Omental fat pad (tissue), 3 donors: ENCODE measurements at regions not wholly inside any gene's neighbourhood (a gene's known extent, or its start where the extent isn't known, plus 50 kb on each side); places are given as distances from the start of the nearest gene placed in this dataset.
"Not testable (repeated sequence)": the region's sequence is repeated elsewhere in the genome, so short reads cannot be mapped to it uniquely, and the experiment has no call there.

Source experiments
- ATAC-seq: fragments of 150-250 bp; one replicate; pipeline ENCODE4 v1.9.1; 2016; ENCODE audit warnings: mild to moderate bottlenecking, moderate library complexity; ENCODE audit not compliant: low FRiP score
- DNase-seq: peaks from one replicate; pipeline ENCODE4 v3.0.0-alpha.2; 2019; ENCODE audit warnings: low spot score
- TF ChIP-seq, protein P1 (sequence below), 3 donors: fragments of 450-650 bp; IDR thresholded peaks; one replicate each; pipeline ENCODE4 v1.5.1; 2016 to 2017; ENCODE audit warnings: antibody characterized with exemption in 3 of 3, mild to moderate bottlenecking in 3 of 3, moderate library complexity in 2 of 3

DNA sequence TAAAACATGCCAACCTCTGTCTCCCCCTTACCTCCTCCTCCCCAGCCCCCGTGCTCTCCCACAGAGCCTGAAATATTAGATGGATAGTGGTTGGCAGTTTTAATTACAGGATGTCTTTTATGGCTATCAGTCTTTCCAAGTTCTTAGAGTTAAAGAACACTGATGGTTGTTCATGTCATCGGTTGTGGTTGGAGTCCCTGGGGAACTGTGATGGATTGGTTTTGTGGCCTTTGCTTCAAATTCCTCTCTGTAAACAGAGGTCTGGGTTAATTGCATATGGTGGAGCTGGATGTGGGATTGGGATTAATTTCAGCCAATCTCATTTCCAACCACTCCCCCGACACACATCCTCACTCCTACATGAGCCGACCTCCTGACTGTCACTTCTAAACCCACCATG is 164.5 kb upstream of the PROK2 start:
- TF ChIP-seq, protein P1, sequence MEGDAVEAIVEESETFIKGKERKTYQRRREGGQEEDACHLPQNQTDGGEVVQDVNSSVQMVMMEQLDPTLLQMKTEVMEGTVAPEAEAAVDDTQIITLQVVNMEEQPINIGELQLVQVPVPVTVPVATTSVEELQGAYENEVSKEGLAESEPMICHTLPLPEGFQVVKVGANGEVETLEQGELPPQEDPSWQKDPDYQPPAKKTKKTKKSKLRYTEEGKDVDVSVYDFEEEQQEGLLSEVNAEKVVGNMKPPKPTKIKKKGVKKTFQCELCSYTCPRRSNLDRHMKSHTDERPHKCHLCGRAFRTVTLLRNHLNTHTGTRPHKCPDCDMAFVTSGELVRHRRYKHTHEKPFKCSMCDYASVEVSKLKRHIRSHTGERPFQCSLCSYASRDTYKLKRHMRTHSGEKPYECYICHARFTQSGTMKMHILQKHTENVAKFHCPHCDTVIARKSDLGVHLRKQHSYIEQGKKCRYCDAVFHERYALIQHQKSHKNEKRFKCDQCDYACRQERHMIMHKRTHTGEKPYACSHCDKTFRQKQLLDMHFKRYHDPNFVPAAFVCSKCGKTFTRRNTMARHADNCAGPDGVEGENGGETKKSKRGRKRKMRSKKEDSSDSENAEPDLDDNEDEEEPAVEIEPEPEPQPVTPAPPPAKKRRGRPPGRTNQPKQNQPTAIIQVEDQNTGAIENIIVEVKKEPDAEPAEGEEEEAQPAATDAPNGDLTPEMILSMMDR (IDR thresholded peaks at IDR 0.05) = no peak
- ATAC-seq (no peak), DNase-seq (no peak)

DNA sequence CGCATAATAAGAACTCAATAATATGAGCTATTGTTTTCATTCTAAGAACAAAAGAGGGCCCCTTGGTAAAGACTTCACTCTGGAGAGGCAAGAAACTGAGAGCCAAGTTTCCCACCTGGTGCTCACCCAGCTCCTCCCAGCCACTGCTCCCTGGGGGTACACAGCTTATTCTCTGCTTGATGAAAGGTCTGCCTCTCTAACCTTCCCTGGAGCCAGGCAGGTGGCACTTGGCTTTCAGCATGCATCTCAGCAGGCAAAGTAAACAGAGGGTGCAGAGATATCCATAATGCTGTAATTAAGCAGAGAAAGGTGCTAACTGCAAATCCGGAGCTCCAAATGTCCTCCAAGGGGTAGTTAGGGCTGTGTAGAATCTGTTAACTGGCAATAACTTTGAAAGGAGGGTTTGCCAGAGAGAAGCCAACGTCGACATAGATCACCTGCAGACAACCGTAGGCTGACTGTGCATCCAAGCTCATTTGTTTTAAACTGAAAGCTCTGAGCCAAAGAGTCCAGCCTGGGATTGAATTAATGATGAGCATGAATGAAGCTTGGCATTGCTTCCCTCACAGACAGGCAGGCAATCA is 159.6 kb upstream of the PROK2 start:
- TF ChIP-seq, protein P1 (IDR thresholded peaks at IDR 0.05) = no peak
- no peak for DNase-seq
- no peak for ATAC-seq

DNA sequence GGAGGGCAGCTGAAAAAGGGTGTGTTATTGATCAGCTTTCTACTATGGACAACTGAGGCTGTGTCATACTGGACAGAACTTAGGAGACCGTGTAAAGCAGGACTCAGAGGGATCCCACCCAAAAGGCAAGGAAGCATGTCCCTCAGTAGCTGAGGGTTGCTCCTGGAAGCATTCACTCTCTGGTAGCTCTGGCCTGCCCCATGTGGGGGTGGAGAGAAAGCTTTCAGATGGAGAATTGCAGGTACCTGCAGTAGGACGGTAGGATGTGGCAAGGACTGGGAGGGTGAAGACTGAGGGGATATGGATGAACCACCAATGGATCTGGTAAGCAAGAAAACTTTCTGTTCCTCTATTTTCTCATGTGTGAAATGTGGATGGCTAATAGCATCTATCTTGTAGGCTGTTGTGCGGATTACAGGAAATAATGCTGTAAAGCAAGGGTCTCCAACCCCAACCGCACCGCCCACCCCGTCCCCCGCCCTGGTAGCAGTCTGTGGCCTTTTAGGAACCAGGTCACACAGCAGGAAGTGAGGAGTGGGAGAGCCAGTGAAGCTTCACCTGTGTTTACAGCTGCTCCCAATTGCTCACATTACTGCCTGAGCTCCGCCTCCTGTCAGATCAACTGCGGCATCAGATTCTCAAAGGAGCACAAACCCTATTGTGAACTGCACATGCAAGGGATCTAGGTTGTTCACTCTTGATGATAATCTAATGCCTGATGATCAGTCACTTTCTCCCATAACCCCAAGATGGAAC is 157.7 kb upstream of the PROK2 start:
- ATAC-seq = no peak
- TF ChIP-seq, protein P1 (IDR thresholded peaks at IDR 0.05) = no peak
- no peak for DNase-seq

DNA sequence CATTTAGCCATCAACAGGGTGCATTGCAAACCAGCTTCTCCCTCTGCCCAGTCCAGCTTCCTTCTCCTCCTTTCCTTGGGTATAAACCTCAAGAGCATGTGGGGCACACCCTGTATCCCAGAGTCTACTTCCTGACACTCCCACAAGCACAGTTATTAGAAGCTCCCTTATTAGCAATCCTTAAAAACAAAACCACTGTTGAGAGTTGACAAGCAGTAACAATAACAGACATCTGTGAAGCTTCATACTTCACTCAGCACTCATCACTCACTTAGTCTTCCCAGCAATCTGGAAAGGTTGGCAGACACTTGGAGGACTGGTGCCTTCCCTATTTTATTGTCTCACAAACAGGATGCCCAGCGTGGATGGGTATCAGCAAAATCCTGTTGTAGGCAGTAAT is 155.5 kb upstream of the PROK2 start:
- no peak for ATAC-seq

DNA sequence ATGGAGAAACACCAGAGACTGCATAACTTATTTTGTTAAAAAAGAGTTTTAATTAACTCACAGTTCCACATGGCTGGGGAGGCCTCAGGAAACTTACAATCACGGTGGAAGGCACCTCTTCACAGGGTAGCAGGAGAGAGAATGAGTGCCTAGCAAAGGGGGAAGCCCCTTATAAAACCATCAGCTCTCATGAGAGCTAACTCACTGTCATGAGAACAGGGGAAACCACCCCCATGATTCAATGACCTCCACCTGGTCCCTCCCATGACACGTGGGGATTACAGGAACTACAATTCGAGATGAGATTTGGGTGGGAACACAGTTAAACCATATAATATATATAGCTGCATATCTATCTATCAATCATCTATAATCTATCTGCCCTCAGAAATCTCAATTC is 153.1 kb upstream of the PROK2 start:
- DNase-seq, ATAC-seq: not testable (repeated sequence)

More for the DNA sequence above, 155.5 kb upstream of the PROK2 start:
- no peak for DNase-seq
- TF ChIP-seq, protein P1 (IDR thresholded peaks at IDR 0.05) = no peak

DNA sequence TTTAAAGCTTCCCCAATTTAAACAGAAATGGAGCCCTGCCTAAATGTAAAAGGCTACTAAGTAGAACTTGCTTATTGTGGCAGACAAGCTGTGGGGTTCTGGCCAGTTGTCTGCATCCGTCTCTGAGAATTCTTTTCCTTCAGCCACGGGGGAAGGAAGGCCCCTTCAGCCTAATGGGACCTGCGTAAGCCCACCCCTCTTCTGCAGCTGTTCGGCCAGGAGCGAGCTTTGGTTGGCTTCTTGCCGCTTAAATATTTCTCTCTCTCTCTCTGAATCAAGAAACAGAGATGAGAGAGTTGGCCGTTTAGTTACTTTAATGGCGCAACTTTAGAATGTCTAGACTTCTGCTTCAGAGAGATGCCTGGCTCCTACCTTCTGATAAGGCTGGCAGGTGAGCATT is 151.7 kb upstream of the PROK2 start:
- TF ChIP-seq, protein P1 (IDR thresholded peaks at IDR 0.05) = no peak
- DNase-seq (no peak), ATAC-seq (no peak)

DNA sequence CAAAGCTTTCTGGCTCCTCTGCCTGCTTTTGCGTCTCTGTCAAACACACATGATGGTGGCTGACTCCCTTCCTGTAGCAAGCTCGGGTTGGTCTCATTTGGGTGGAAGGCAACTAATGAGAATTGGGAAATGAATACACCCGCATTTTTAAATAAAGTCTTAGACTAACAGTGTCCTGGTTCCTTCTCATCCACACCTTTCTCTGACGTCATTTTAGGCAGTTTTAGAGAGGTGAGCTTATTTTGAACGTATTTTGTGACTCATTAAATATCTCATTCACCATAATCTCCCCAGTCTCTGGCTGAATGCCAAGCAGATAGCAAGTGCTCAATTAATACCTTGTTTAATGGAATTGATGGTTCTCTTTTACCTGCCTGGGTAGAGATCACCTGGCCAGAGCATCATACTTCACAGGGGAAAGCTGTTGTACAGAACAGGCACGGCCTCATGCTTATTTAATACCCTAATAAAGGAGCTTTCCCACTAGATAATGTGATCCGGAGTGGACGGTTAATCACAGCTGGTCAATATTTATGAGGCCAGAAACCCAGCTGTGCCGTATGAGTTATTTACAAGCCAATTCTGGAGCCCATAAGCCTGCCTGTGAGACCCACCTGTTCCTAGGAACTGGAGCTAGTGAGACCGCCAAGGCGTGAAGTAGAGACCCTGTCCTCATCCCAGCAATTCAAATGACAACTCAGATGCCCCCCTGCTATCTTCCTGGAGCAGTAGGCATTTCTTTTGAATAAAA is 149.7 kb upstream of the PROK2 start:
- DNase-seq (no peak), ATAC-seq (no peak)
- TF ChIP-seq, protein P1 (IDR thresholded peaks at IDR 0.05) = no peak
